Choroid plexus epithelial cell (primary cell): ENCODE measurements at regions not wholly inside any gene's neighbourhood (a gene's known extent, or its start where the extent isn't known, plus 50 kb on each side); places are given as distances from the start of the nearest gene placed in this dataset.

Experiments
- DNase-seq: peaks from one replicate; pipeline ENCODE4 v3.0.0-alpha.2; 2010; ENCODE audit warnings: low read depth
- H3K4me3 ChIP-seq: 2 replicates; pipeline ENCODE4 v1.5.1; 2011; ENCODE audit warnings: low read depth, mild to moderate bottlenecking, control low read depth, low read length, moderate library complexity
- CTCF ChIP-seq: conservative IDR thresholded peaks from 2 replicates; pipeline ENCODE4 v1.5.1; 2011; ENCODE audit warnings: low read depth, mild to moderate bottlenecking, control low read depth, inconsistent platforms, low read length, moderate library complexity

- TF ChIP-seq CTCF = no peak
- H3K4me3 ChIP-seq = no peak overlapping the region
- DNase-seq = peak; percentile 55
Measured at GRCh38 chr12:59093073-59093772, 172.9 kb upstream of the LRIG3 start.

DNA sequence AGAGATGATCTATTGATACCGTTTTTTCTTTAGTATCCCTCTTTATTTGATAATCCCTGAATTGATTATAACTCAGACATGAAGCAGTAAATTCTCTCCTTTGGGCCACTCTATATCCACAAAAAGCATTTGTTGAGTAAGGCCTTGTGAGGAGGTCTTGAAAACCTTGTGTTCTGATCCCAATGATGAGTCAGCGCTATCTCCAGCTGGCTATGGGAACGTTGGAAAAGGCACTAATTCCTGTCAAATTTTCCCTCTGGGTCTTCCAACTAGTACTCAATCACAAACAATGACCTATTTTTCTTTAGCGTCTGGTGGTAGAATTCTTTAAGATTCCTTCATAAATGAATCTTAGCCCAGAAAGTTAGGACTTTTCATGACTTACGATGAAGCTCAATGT lies 168.4 kb upstream of the LRIG3 start:
- H3K4me3 ChIP-seq = no peak overlapping the region
- no peak for DNase-seq
- TF ChIP-seq CTCF = no peak

DNA sequence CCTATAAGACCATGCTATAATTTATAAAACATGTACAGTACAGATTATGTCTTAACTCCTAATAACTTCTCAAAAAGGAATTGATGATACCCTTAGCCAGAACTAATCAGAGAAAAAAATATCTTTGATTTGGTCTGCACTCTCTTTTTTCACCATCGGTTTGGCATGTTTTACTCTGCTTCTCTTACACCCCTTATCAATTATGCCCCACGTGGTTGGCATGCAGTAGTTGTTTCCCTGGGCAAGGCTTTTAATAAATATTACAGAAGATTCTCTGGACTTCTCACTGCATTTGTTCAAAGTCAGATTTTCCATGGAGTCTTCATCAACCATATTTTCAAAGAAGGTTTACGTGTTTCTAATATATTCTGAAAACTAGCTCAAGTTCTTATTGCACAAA lies 167.4 kb upstream of the LRIG3 start:
- DNase-seq = no peak
- TF ChIP-seq CTCF = no peak
- H3K4me3 ChIP-seq = no peak overlapping the region

DNA sequence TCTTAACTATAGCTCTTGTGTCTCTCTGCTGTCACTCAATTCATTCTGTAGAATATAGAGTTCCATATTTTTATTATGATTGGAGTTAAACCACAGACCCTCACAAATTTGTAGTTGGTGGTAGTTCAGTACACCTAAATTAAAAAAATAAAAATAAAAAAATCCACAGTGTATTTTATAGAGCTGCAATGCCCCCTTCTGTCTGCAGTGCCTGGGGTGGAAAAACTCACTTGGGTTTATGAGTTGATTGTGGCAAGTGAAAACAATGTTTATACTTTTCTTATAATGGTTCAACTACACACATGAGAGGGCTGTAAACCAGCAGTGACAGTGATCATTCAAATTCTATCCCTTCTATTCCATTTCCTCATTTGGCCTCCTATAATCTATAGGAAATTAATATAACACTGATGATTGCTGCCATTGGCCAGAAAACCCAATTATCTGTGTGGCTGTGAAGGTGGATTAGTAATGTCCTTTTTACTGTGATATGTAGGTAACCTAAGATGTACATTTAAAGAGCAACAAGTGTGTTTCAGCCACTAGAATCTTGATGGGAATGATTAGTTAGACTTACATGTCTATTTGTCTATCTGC lies 166.9 kb upstream of the LRIG3 start:
- no peak overlapping the region for H3K4me3 ChIP-seq
- peak; percentile 85 for TF ChIP-seq CTCF
- peak; percentile 54 for DNase-seq

- DNase-seq = no peak
- TF ChIP-seq CTCF = no peak
- no peak overlapping the region for H3K4me3 ChIP-seq
Measured at GRCh38 chr12:59086126-59086525, 165.8 kb upstream of the LRIG3 start.

- no peak for DNase-seq
- TF ChIP-seq CTCF = no peak
- no peak overlapping the region for H3K4me3 ChIP-seq
Measured at GRCh38 chr12:59085690-59086089, 165.4 kb upstream of the LRIG3 start.
